ENCODE measurements at regions not wholly inside any gene's neighbourhood (a gene's known extent, or its start where the extent isn't known, plus 50 kb on each side); places are given as distances from the start of the nearest gene placed in this dataset.

DNA sequence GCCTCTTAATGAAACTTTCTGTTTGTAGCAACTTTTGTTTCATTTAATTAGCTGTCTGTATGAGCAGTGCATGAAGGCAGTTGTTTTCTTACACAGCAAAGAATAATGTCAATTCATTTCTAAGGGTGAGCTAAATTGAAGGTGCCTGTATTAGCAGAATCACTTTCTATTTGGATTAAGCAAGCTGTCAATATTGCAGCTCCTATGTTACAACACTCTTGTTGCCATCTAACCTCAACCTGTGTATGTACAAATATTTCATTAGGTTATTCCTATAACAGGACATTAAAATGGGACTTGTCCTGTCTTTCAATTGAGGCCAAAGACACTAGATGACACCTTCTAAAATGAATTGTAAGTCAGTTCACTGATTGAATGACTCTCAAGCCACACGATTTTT is 647.5 kb downstream of the UTRN start:
- Histone ChIP-seq H3K9me3 (ENCODE audit: control insufficient read depth in 1 of 2, insufficient read depth in 1 of 2, low read length in 2 of 2) (peaks cover 0 to 8% of the 10 kb centered on the region in 2 experiments), H3K36me3 (ENCODE audit: insufficient read depth, low read length) (no peaks in the 10 kb centered on the region), H3K4me1 (ENCODE audit: insufficient read depth, low read length) (no peaks in the 10 kb centered on the region), H3K27me3 (ENCODE audit: control insufficient read depth in 1 of 2, insufficient read depth in 2 of 2, low read length in 2 of 2) (peaks cover 0 to 3% of the 10 kb centered on the region in 2 experiments), H3K27ac (ENCODE audit: low read depth in 1 of 2, low read length in 2 of 2) (no peak overlapping the region), H3K4me3 (ENCODE audit: low read length) (no peak overlapping the region)
- ChIA-PET POLR2A (no interaction called here), CTCF (no interaction called here)
- no peak for ATAC-seq (ENCODE audit: poor library complexity)
- H3K27ac Mint-ChIP-seq: no peak overlapping the region
- no peaks in the 10 kb centered on the region for H3K4me1 Mint-ChIP-seq (ENCODE audit: low read depth)
- H3K36me3 Mint-ChIP-seq (ENCODE audit: low read depth): no peaks in the 10 kb centered on the region
- TF ChIP-seq, protein P1, sequence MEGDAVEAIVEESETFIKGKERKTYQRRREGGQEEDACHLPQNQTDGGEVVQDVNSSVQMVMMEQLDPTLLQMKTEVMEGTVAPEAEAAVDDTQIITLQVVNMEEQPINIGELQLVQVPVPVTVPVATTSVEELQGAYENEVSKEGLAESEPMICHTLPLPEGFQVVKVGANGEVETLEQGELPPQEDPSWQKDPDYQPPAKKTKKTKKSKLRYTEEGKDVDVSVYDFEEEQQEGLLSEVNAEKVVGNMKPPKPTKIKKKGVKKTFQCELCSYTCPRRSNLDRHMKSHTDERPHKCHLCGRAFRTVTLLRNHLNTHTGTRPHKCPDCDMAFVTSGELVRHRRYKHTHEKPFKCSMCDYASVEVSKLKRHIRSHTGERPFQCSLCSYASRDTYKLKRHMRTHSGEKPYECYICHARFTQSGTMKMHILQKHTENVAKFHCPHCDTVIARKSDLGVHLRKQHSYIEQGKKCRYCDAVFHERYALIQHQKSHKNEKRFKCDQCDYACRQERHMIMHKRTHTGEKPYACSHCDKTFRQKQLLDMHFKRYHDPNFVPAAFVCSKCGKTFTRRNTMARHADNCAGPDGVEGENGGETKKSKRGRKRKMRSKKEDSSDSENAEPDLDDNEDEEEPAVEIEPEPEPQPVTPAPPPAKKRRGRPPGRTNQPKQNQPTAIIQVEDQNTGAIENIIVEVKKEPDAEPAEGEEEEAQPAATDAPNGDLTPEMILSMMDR (IDR thresholded peaks at IDR 0.05): no peak
- no peaks in the 10 kb centered on the region for H3K9me3 Mint-ChIP-seq
- H3K4me3 Mint-ChIP-seq: no peak overlapping the region
- no peak for DNase-seq
- H3K27me3 Mint-ChIP-seq: no peaks in the 10 kb centered on the region
- intact Hi-C loops (cut with DNase I, micrococcal nuclease): no loop called here

DNA sequence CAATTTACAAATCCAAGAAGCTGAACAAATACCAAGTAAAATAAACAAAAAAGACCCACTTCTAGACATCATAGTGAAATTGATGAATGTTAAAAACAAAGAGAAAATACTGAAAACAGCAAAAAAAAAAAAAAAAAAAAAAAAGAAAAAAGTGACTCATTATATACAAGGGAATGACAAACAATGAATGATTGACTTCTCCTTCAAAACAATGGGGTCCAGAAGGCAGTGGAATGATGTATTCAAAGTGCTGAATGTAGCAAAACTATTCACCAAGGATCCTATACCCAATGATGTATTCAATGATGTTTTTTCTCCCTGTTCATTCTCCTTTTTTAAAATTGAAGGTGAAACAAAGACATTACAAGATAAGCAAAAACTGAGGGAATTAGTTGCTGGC is 650.0 kb downstream of the UTRN start:
- Mint-ChIP-seq H3K4me3 (no peak overlapping the region), H3K9me3 (no peaks in the 10 kb centered on the region), H3K27me3 (no peaks in the 10 kb centered on the region), H3K36me3 (ENCODE audit: low read depth) (no peaks in the 10 kb centered on the region), H3K27ac (no peak overlapping the region), H3K4me1 (ENCODE audit: low read depth) (no peaks in the 10 kb centered on the region)
- no peak overlapping the region for H3K27ac ChIP-seq (ENCODE audit: low read depth in 1 of 2, low read length in 2 of 2)
- intact Hi-C loops (cut with DNase I, micrococcal nuclease): no loop called here
- H3K27me3 ChIP-seq (ENCODE audit: control insufficient read depth in 1 of 2, insufficient read depth in 2 of 2, low read length in 2 of 2): peaks cover 0 to 3% of the 10 kb centered on the region in 2 experiments
- H3K36me3 ChIP-seq (ENCODE audit: insufficient read depth, low read length): no peaks in the 10 kb centered on the region
- POLR2A ChIA-PET: no interaction called here
- H3K4me3 ChIP-seq (ENCODE audit: low read length): no peak overlapping the region
- CTCF ChIA-PET: interaction anchor here (0.7 kb wide), 1 partner anchor 640 kb away, joined by 4 read pairs; no protein-coding TSS in a partner anchor
- TF ChIP-seq, protein P1 (IDR thresholded peaks at IDR 0.05): no peak
- ATAC-seq (ENCODE audit: poor library complexity) (no peak), DNase-seq (no peak)
- peaks cover 0 to 8% of the 10 kb centered on the region in 2 experiments for H3K9me3 ChIP-seq (ENCODE audit: control insufficient read depth in 1 of 2, insufficient read depth in 1 of 2, low read length in 2 of 2)
- no peaks in the 10 kb centered on the region for H3K4me1 ChIP-seq (ENCODE audit: insufficient read depth, low read length)

DNA sequence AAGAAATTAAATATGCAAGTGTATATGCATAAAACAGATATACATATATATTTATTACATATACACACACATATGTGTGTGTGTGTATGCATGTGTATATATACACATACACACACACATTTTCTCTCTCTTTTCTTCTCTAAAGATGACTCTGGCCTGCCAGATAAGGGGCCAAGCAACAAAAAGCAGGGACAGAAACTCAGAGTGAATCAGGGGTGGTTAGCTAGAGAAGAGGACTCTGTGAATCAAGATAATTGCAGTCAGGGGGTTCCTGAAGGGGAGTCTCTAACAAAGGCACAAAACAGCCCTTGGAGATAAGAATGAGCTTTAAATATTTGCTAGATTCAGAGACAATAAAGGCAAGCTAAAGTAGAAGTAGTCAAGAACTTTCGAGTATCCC is 650.5 kb downstream of the UTRN start:
- ChIA-PET POLR2A (no interaction called here), CTCF (interaction anchor here (0.7 kb wide), 1 partner anchor 640 kb away, joined by 4 read pairs; no protein-coding TSS in a partner anchor)
- Mint-ChIP-seq H3K27ac (no peak overlapping the region), H3K4me1 (ENCODE audit: low read depth) (no peaks in the 10 kb centered on the region), H3K9me3 (no peaks in the 10 kb centered on the region), H3K27me3 (no peaks in the 10 kb centered on the region), H3K4me3 (no peak overlapping the region), H3K36me3 (ENCODE audit: low read depth) (no peaks in the 10 kb centered on the region)
- TF ChIP-seq, protein P1 (IDR thresholded peaks at IDR 0.05): no peak
- intact Hi-C loops (cut with DNase I, micrococcal nuclease): no loop called here
- Histone ChIP-seq H3K36me3 (ENCODE audit: insufficient read depth, low read length) (no peaks in the 10 kb centered on the region), H3K9me3 (ENCODE audit: control insufficient read depth in 1 of 2, insufficient read depth in 1 of 2, low read length in 2 of 2) (peaks cover 0 to 8% of the 10 kb centered on the region in 2 experiments), H3K27ac (ENCODE audit: low read depth in 1 of 2, low read length in 2 of 2) (no peak overlapping the region), H3K4me1 (ENCODE audit: insufficient read depth, low read length) (no peaks in the 10 kb centered on the region), H3K4me3 (ENCODE audit: low read length) (no peak overlapping the region), H3K27me3 (ENCODE audit: control insufficient read depth in 1 of 2, insufficient read depth in 2 of 2, low read length in 2 of 2) (peaks cover 0 to 3% of the 10 kb centered on the region in 2 experiments)
- DNase-seq (no peak), ATAC-seq (ENCODE audit: poor library complexity) (no peak)

All from CD4-positive, alpha-beta T cell (primary cell).